Astrocyte of the cerebellum (primary cell): ENCODE measurements at regions not wholly inside any gene's neighbourhood (a gene's known extent, or its start where the extent isn't known, plus 50 kb on each side); places are given as distances from the start of the nearest gene placed in this dataset.

ENCODE experiments used
- DNase-seq: peaks from one replicate; pipeline ENCODE4 v3.0.0-alpha.2; 2011; ENCODE audit warnings: low read depth
- H3K4me3 ChIP-seq: 2 replicates; pipeline ENCODE4 v1.5.1; 2011; ENCODE audit warnings: mild to moderate bottlenecking, low read depth, low read length, moderate library complexity
- in situ Hi-C: cut with HindIII; loops from 2 replicates; pipeline ENCODE4 v1.10.0; 2017; ENCODE audit warnings: low sequenced_read_pairs
- TF ChIP-seq, protein P1 (sequence below): IDR thresholded peaks from 2 replicates; pipeline ENCODE4 v1.5.1; 2012; ENCODE audit warnings: low read length, low read depth, moderate library complexity, mild to moderate bottlenecking; ENCODE audit errors: missing control alignments

DNA sequence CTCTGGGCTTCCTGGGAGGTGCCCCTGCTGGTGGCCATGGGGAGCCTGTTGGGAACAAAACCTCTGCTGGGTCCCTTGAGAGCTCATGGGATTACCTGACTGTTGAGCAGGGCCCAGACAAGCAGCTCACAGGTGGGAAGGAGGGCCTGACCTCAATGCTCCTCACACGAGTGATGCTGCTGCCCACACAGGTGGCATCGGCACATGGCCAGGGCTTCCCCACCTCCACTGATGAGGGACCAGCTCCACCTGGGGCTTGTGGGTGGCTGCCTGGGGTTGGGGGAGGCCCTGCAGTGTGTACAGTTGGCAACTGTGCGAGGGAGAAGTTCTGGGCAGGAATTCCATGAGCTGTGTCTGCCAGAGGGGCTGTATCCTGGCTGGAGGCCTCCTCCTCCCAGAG is 87.8 kb upstream of the NLRP1 start:
- H3K4me3 ChIP-seq: no peak overlapping the region
- in situ Hi-C loops: no loop called here
- TF ChIP-seq, protein P1, sequence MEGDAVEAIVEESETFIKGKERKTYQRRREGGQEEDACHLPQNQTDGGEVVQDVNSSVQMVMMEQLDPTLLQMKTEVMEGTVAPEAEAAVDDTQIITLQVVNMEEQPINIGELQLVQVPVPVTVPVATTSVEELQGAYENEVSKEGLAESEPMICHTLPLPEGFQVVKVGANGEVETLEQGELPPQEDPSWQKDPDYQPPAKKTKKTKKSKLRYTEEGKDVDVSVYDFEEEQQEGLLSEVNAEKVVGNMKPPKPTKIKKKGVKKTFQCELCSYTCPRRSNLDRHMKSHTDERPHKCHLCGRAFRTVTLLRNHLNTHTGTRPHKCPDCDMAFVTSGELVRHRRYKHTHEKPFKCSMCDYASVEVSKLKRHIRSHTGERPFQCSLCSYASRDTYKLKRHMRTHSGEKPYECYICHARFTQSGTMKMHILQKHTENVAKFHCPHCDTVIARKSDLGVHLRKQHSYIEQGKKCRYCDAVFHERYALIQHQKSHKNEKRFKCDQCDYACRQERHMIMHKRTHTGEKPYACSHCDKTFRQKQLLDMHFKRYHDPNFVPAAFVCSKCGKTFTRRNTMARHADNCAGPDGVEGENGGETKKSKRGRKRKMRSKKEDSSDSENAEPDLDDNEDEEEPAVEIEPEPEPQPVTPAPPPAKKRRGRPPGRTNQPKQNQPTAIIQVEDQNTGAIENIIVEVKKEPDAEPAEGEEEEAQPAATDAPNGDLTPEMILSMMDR: no peak
- no peak for DNase-seq

DNA sequence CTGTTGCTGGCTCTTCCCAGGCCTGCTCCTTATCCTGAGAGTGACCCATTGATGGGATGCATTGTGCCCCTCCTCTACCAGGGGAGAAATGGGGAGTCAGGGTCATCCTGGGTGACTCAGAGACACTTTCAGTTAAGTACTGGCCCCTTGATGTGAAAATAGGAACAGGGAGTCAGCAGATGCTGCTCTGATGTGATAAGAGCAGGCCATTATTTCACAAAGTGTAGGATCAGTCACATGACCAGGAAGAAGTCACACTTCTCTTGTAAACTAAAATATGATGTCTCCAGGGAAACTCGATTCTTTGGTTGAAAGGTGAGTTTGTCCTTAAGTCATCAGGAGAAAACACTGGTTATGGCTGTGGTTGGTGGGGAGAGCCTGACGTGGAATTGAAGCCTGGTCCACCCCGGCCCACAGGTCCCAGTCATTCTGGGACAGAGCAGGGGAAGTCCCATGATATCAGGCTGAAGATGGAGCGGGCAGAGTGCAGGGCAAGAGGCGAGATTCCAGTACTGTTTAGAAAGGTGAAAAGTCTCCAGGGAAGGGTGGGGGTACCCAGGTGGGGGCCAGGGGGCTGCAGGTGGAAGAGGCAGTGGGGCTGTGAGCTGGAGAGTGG is 88.6 kb upstream of the NLRP1 start:
- in situ Hi-C loops: no loop called here
- no peak overlapping the region for H3K4me3 ChIP-seq
- TF ChIP-seq, protein P1: no peak
- no peak for DNase-seq

DNA sequence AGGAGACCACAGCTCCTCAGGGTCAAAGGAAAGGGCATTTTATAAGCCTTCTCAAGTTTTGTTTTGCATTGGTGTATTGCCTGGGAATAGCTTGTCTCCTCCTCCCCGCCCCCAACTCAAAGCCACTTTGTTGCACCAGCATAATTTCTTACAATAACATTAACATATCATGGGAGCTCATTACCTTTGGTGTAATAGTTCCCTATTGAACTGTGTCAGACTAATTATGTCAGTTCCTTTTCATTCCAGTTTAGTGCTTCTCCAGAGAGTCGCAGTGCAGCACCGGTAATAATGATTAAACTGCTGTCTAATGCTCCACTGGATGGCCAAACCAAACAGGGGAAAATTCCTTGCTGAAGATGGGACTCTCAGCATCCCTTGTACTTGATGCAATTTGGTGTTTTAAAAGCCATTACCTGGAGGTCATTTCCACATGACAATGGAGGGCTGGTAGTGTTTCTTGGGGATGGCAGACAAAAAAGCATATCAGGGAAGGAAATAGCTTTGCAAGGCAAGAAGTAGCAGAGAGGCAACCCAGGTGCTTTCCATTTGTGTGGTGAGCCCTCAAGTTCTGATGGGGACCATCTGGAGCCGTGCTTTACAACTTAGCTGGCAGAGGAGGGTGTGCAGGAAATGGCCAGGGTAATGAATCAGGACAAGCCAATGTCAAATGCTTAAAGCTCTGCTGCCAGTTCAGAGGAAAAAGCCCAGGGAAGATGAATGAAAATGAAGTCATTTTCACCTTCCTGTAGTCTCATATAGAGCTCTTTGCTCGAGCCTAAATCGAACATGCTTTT is 91.5 kb upstream of the NLRP1 start:
- H3K4me3 ChIP-seq: no peak overlapping the region
- in situ Hi-C loops: no loop called here
- TF ChIP-seq, protein P1: no peak
- DNase-seq: no peak

DNA sequence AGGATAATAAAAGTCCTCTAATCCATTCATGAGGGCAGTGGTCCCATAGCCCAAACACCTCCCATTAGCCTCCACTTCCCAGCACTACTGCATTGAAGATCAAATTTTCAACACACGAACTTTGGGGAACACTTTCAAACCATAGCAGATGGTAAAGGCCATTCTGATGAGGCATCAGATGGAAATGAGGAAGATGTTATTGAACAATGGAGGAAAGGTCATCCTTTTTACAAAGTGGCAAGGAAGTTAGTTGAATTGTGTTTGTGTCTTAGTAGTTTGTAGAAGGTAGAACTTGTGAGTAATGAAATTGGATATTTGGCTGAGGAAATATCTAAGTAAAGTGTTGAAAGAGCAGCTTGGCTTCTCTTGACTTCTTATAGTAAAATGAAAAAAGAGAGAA is 93.3 kb upstream of the NLRP1 start:
- in situ Hi-C loops: no loop called here
- H3K4me3 ChIP-seq: no peak overlapping the region
- no peak for DNase-seq
- TF ChIP-seq, protein P1: no peak

DNA sequence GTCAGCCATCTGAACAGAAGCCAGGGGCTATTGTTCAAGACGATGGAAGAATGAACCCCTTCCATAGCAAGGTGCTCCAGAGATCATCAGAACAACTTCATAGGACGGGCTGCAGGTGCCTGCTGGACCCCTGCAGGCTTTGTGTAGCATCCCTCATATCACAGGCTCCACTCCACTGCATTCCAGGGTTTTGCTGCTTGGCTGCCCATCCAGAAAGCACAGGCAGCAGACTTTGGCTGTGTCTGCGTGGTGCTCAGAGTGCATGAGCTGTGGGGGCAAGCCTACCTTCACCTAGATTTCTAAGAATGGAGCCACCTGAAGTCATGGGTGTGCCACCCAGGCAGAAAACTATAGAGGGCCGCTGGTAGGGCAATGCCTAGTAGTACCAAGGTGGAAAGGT is 93.9 kb upstream of the NLRP1 start:
- H3K4me3 ChIP-seq: no peak overlapping the region
- in situ Hi-C loops: no loop called here
- no peak for DNase-seq
- TF ChIP-seq, protein P1: no peak

DNA sequence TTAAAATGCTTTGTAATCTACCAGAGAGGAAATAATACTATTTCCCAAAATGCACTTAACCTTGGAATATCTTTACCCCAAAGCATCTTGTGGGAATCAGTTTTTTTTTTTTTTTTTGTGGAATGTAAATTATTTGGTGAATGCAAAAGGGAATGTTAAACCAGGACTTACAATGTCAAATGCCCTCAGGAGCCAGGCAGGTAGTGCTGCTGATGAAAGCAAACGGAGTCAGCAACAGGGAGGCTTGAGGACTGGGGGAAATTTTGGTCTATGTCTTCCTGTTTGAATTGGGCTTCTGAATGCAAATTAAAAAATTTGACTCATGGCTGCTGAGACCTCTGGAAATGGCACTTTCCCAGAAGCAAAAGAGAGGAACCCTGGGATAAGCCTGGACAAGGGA is 96.5 kb upstream of the NLRP1 start:
- DNase-seq: no peak
- TF ChIP-seq, protein P1: no peak
- in situ Hi-C loops: no loop called here
- H3K4me3 ChIP-seq: no peak overlapping the region
